GM21786 (cell line): ENCODE measurements at regions not wholly inside any gene's neighbourhood (a gene's known extent, or its start where the extent isn't known, plus 50 kb on each side); places are given as distances from the start of the nearest gene placed in this dataset.
"Not testable (repeated sequence)": the region's sequence is repeated elsewhere in the genome, so short reads cannot be mapped to it uniquely, and the experiment has no call there.

Source experiments
- ATAC-seq: cut with Tn5 transposase; IDR thresholded peaks from one replicate; pipeline ENCODE4 v1.9.1; 2021; ENCODE audit not compliant: unreplicated experiment

GRCh38 chr3:36075491-36075890 lies 304.8 kb upstream of the STAC start:
- no peak for ATAC-seq

GRCh38 chr3:36077320-36077719 lies 303.0 kb upstream of the STAC start:
- ATAC-seq = no peak

GRCh38 chr3:36082958-36083357 lies 297.3 kb upstream of the STAC start:
- not testable (repeated sequence) for ATAC-seq

GRCh38 chr3:36095238-36095637 lies 285.1 kb upstream of the STAC start:
- no peak for ATAC-seq

GRCh38 chr3:36097209-36097608 lies 283.1 kb upstream of the STAC start:
- no peak for ATAC-seq

GRCh38 chr3:36114353-36114752 lies 266.0 kb upstream of the STAC start:
- no peak for ATAC-seq

GRCh38 chr3:36124118-36124796 lies 256.0 kb upstream of the STAC start:
- ATAC-seq = no peak

GRCh38 chr3:36132214-36132613 lies 248.1 kb upstream of the STAC start:
- no peak for ATAC-seq

- no peak for ATAC-seq
Measured at GRCh38 chr3:36135863-36136262, 244.4 kb upstream of the STAC start.

GRCh38 chr3:36142746-36143145 lies 237.6 kb upstream of the STAC start:
- no peak for ATAC-seq

GRCh38 chr3:36146404-36146803 lies 233.9 kb upstream of the STAC start:
- no peak for ATAC-seq

GRCh38 chr3:36147934-36148558 lies 232.3 kb upstream of the STAC start:
- no peak for ATAC-seq

- no peak for ATAC-seq
Measured at GRCh38 chr3:36149447-36149865, 230.8 kb upstream of the STAC start.

- no peak for ATAC-seq
Measured at GRCh38 chr3:36155515-36155914, 224.8 kb upstream of the STAC start.

GRCh38 chr3:36164400-36164799 lies 215.9 kb upstream of the STAC start:
- ATAC-seq = no peak

GRCh38 chr3:36165509-36166290 lies 214.6 kb upstream of the STAC start:
- ATAC-seq = no peak

- ATAC-seq = no peak
Measured at GRCh38 chr3:36166477-36166876, 213.8 kb upstream of the STAC start.

GRCh38 chr3:36172699-36173098 lies 207.6 kb upstream of the STAC start:
- no peak for ATAC-seq

- ATAC-seq = no peak
Measured at GRCh38 chr3:36175113-36175812, 205.0 kb upstream of the STAC start.

GRCh38 chr3:36175916-36176461 lies 204.3 kb upstream of the STAC start:
- ATAC-seq = no peak

- ATAC-seq = no peak
Measured at GRCh38 chr3:36178018-36178417, 202.3 kb upstream of the STAC start.
